Esophagus muscularis mucosa (tissue), 4 donors: ENCODE measurements at regions not wholly inside any gene's neighbourhood (a gene's known extent, or its start where the extent isn't known, plus 50 kb on each side); places are given as distances from the start of the nearest gene placed in this dataset.

Source experiments
- EP300 ChIP-seq: sonication (generic); formaldehyde crosslinking; IDR thresholded peaks from one replicate; pipeline ENCODE4 v1.6.1; 2017; ENCODE audit warnings: antibody characterized with exemption
- POLR2A ChIP-seq: fragments of 450-650 bp; IDR thresholded peaks from one replicate; pipeline ENCODE4 v1.6.1; 2017; ENCODE audit warnings: antibody characterized with exemption, moderate library complexity, mild to moderate bottlenecking, low read depth
- POLR2AphosphoS5 ChIP-seq, 2 donors: sonication (generic); formaldehyde crosslinking; IDR thresholded peaks; one replicate each; pipeline ENCODE4 v1.6.1; 2017; ENCODE audit warnings: antibody characterized with exemption in 2 of 2
- TF ChIP-seq, protein P1 (sequence below), 3 experiments: fragments of 200-600 bp in 2 of 3; fragments of 450-650 bp in 1 of 3; sonication (generic) in 2 of 3; IDR thresholded peaks; one replicate each; pipeline ENCODE4 v1.5.1; 2017 to 2019; ENCODE audit warnings: antibody characterized with exemption in 3 of 3, mild to moderate bottlenecking in 2 of 3, moderate library complexity in 1 of 3

DNA sequence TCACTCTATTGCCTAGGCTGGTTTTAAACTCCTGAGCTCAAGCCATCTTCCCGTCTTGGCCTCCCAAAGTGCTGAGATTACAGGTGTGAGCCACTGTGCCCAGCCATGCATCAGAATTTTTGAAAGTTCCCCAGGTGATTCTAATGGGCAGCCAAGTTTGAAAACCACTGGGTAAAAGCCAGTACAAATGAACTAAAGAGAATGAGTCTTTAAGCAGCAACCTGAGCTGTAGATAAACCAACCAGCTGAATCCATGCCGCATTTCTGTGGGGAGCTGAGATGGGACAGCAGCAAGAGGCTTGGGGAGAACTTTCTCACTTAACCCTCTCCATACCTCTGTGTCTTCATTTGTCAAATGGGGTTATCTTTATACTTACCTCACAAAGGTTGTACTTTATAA is 67.5 kb downstream of the VEGFA start:
- TF ChIP-seq POLR2AphosphoS5 (IDR thresholded peaks at IDR 0.05) = no peak
- TF ChIP-seq EP300 = no peak
- TF ChIP-seq, protein P1, sequence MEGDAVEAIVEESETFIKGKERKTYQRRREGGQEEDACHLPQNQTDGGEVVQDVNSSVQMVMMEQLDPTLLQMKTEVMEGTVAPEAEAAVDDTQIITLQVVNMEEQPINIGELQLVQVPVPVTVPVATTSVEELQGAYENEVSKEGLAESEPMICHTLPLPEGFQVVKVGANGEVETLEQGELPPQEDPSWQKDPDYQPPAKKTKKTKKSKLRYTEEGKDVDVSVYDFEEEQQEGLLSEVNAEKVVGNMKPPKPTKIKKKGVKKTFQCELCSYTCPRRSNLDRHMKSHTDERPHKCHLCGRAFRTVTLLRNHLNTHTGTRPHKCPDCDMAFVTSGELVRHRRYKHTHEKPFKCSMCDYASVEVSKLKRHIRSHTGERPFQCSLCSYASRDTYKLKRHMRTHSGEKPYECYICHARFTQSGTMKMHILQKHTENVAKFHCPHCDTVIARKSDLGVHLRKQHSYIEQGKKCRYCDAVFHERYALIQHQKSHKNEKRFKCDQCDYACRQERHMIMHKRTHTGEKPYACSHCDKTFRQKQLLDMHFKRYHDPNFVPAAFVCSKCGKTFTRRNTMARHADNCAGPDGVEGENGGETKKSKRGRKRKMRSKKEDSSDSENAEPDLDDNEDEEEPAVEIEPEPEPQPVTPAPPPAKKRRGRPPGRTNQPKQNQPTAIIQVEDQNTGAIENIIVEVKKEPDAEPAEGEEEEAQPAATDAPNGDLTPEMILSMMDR (IDR thresholded peaks at IDR 0.05) = no peak
- TF ChIP-seq POLR2A = no peak
